ENCODE measurements at regions not wholly inside any gene's neighbourhood (a gene's known extent, or its start where the extent isn't known, plus 50 kb on each side); places are given as distances from the start of the nearest gene placed in this dataset.

DNA sequence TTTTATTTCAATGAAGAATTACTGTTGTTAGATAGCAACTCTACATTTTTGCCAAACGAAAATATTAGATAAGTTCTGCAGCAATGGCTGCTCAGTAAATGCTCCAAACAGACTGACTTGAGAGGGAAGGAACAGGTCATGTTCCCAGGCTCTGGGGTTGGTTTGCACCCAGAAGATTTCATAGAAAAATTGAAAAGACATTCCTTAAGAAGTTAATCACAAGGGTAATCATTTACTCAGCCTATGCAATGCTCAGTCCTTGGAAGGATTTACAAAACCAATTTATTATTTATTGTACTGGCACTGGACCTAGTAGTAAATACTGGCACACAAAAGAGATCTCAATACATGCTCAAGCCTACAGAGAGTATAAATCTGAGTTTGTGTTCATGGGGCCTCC, 179.1 kb upstream of the MTNR1B start:
- BruUV-seq (replicated peaks): no TSS peak
- TF ChIP-seq, protein P1, sequence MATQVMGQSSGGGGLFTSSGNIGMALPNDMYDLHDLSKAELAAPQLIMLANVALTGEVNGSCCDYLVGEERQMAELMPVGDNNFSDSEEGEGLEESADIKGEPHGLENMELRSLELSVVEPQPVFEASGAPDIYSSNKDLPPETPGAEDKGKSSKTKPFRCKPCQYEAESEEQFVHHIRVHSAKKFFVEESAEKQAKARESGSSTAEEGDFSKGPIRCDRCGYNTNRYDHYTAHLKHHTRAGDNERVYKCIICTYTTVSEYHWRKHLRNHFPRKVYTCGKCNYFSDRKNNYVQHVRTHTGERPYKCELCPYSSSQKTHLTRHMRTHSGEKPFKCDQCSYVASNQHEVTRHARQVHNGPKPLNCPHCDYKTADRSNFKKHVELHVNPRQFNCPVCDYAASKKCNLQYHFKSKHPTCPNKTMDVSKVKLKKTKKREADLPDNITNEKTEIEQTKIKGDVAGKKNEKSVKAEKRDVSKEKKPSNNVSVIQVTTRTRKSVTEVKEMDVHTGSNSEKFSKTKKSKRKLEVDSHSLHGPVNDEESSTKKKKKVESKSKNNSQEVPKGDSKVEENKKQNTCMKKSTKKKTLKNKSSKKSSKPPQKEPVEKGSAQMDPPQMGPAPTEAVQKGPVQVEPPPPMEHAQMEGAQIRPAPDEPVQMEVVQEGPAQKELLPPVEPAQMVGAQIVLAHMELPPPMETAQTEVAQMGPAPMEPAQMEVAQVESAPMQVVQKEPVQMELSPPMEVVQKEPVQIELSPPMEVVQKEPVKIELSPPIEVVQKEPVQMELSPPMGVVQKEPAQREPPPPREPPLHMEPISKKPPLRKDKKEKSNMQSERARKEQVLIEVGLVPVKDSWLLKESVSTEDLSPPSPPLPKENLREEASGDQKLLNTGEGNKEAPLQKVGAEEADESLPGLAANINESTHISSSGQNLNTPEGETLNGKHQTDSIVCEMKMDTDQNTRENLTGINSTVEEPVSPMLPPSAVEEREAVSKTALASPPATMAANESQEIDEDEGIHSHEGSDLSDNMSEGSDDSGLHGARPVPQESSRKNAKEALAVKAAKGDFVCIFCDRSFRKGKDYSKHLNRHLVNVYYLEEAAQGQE (IDR thresholded peaks at IDR 0.05; ENCODE audit: insufficient read depth in 1 of 2, low read depth in 2 of 2, low read length in 1 of 2): no peak
- TF ChIP-seq SIN3A (IDR thresholded peaks at IDR 0.05; ENCODE audit: borderline replicate concordance, insufficient read depth, low read depth, low read length): no peak
- TF ChIP-seq, protein P2, sequence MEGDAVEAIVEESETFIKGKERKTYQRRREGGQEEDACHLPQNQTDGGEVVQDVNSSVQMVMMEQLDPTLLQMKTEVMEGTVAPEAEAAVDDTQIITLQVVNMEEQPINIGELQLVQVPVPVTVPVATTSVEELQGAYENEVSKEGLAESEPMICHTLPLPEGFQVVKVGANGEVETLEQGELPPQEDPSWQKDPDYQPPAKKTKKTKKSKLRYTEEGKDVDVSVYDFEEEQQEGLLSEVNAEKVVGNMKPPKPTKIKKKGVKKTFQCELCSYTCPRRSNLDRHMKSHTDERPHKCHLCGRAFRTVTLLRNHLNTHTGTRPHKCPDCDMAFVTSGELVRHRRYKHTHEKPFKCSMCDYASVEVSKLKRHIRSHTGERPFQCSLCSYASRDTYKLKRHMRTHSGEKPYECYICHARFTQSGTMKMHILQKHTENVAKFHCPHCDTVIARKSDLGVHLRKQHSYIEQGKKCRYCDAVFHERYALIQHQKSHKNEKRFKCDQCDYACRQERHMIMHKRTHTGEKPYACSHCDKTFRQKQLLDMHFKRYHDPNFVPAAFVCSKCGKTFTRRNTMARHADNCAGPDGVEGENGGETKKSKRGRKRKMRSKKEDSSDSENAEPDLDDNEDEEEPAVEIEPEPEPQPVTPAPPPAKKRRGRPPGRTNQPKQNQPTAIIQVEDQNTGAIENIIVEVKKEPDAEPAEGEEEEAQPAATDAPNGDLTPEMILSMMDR (IDR thresholded peaks at IDR 0.05): no peak
- no peak for TF ChIP-seq POLR2AphosphoS5 (IDR thresholded peaks at IDR 0.05; ENCODE audit: low read depth, low read length)
- no peak for DNase-seq (ENCODE audit: low read depth, low spot score)

DNA sequence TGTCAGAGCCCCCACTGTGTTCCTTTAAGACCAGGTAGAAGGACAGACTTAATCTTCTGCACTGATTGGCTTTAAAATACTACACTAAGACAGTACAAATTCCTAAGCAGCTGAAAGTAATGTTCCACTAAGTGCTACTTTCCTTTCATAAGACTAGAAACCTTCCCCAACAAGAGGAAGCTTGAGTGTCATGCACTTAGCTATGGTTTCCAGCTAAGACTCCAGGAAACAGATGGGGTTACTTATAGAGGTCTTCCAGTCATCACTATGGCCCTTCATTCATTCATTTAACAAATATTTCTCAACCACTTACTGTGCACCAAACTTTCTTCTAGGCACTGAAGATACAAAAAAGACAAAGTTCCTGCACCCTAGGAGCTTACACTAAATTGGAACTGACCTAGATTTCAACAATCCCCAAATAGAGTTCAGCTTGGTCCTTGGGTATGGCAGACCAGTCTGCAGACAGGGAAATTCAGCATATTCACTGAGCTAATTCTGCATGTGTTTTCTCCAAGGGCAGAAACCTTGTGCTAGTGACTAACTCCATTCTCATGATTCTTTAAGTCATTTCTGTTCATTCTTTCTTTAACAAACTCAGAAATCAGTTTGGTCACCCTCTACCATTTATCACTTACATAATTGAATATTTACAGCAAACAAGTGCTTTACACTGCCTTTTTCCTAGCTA, 178.4 kb upstream of the MTNR1B start:
- CTCF ChIA-PET: no interaction called here
- Histone ChIP-seq H3K9me3 (ENCODE audit: control insufficient read depth, insufficient read depth, low read depth, low read length) (no peaks in the 10 kb centered on the region), H3K27me3 (ENCODE audit: control insufficient read depth, insufficient read depth, low read length) (no peaks in the 10 kb centered on the region), H3K4me3 (ENCODE audit: low read depth in 2 of 2, low read length in 2 of 2) (no peak overlapping the region), H3K4me1 (ENCODE audit: control insufficient read depth, insufficient read depth, low read length) (no peaks in the 10 kb centered on the region), H3K27ac (ENCODE audit: low read length) (no peak overlapping the region), H3K36me3 (ENCODE audit: control insufficient read depth, insufficient read depth, low read length) (no peaks in the 10 kb centered on the region)
- TF ChIP-seq, protein P2 (IDR thresholded peaks at IDR 0.05): no peak
- TF ChIP-seq, protein P1 (IDR thresholded peaks at IDR 0.05; ENCODE audit: insufficient read depth in 1 of 2, low read depth in 2 of 2, low read length in 1 of 2): no peak
- TF ChIP-seq POLR2AphosphoS5 (IDR thresholded peaks at IDR 0.05; ENCODE audit: low read depth, low read length) (no peak), SIN3A (IDR thresholded peaks at IDR 0.05; ENCODE audit: borderline replicate concordance, insufficient read depth, low read depth, low read length) (no peak), TCF7L2 (IDR thresholded peaks at IDR 0.05; ENCODE audit: low read depth, low read length) (no peak)
- ATAC-seq (no peak), DNase-seq (ENCODE audit: low read depth, low spot score) (no peak)
- intact Hi-C loops (cut with micrococcal nuclease; ENCODE audit: unreplicated experiment) (no loop called here), in situ Hi-C loops (cut with HindIII; ENCODE audit: low pct_unique_long_range_greater_than_20kb, low sequenced_read_pairs) (no loop called here)
- BruUV-seq (replicated peaks): no TSS peak
- POLR2A ChIA-PET: no interaction called here

More for the DNA sequence above, 179.1 kb upstream of the MTNR1B start:
- ATAC-seq: no peak
- H3K36me3 ChIP-seq (ENCODE audit: control insufficient read depth, insufficient read depth, low read length): no peaks in the 10 kb centered on the region
- in situ Hi-C loops (cut with HindIII; ENCODE audit: low pct_unique_long_range_greater_than_20kb, low sequenced_read_pairs) (no loop called here), intact Hi-C loops (cut with micrococcal nuclease; ENCODE audit: unreplicated experiment) (no loop called here)
- no peaks in the 10 kb centered on the region for H3K9me3 ChIP-seq (ENCODE audit: control insufficient read depth, insufficient read depth, low read depth, low read length)
- no peaks in the 10 kb centered on the region for H3K27me3 ChIP-seq (ENCODE audit: control insufficient read depth, insufficient read depth, low read length)
- H3K27ac ChIP-seq (ENCODE audit: low read length): no peak overlapping the region
- H3K4me1 ChIP-seq (ENCODE audit: control insufficient read depth, insufficient read depth, low read length): no peaks in the 10 kb centered on the region
- ChIA-PET CTCF (no interaction called here), POLR2A (no interaction called here)
- no peak overlapping the region for H3K4me3 ChIP-seq (ENCODE audit: low read depth in 2 of 2, low read length in 2 of 2)

All from Panc1 (cell line).